GM18858 (cell line): ENCODE measurements at regions not wholly inside any gene's neighbourhood (a gene's known extent, or its start where the extent isn't known, plus 50 kb on each side); places are given as distances from the start of the nearest gene placed in this dataset.
"Not testable (repeated sequence)": the region's sequence is repeated elsewhere in the genome, so short reads cannot be mapped to it uniquely, and the experiment has no call there.

Source experiments
- ATAC-seq: cut with Tn5 transposase; IDR thresholded peaks from one replicate; pipeline ENCODE4 v1.9.1; 2021; ENCODE audit not compliant: unreplicated experiment

GRCh38 chr4:53959343-53960120 lies 104.9 kb downstream of the CHIC2 start:
- no peak for ATAC-seq

GRCh38 chr4:53956454-53956853 lies 108.0 kb downstream of the CHIC2 start:
- ATAC-seq = no peak

- no peak for ATAC-seq
These were observed 108.4 kb downstream of the CHIC2 start for GRCh38 chr4:53956053-53956452.

GRCh38 chr4:53951414-53951813 lies 113.0 kb downstream of the CHIC2 start:
- no peak for ATAC-seq

GRCh38 chr4:53943345-53944085 lies 120.9 kb downstream of the CHIC2 start:
- no peak for ATAC-seq

- ATAC-seq = no peak
These were observed 121.7 kb downstream of the CHIC2 start for GRCh38 chr4:53942712-53943111.

- ATAC-seq = no peak
These were observed 123.1 kb downstream of the CHIC2 start for GRCh38 chr4:53941331-53941730.

- not testable (repeated sequence) for ATAC-seq
These were observed 124.5 kb downstream of the CHIC2 start for GRCh38 chr4:53939892-53940291.

- no peak for ATAC-seq
These were observed 126.5 kb downstream of the CHIC2 start for GRCh38 chr4:53937918-53938317.

GRCh38 chr4:53937327-53937726 lies 127.1 kb downstream of the CHIC2 start:
- ATAC-seq = no peak

GRCh38 chr4:53935780-53936179 lies 128.6 kb downstream of the CHIC2 start:
- no peak for ATAC-seq

GRCh38 chr4:53932796-53933610 lies 131.4 kb downstream of the CHIC2 start:
- ATAC-seq = no peak

- ATAC-seq = no peak
These were observed 132.9 kb downstream of the CHIC2 start for GRCh38 chr4:53931461-53931961.

GRCh38 chr4:53929955-53930798 lies 134.2 kb downstream of the CHIC2 start:
- peak; percentile 89 for ATAC-seq

GRCh38 chr4:53929311-53929710 lies 135.1 kb downstream of the CHIC2 start:
- no peak for ATAC-seq

GRCh38 chr4:53928825-53929224 lies 135.6 kb downstream of the CHIC2 start:
- ATAC-seq = no peak

GRCh38 chr4:53925050-53925605 lies 139.3 kb downstream of the CHIC2 start:
- no peak for ATAC-seq

- no peak for ATAC-seq
These were observed 139.9 kb downstream of the CHIC2 start for GRCh38 chr4:53924333-53925049.

GRCh38 chr4:53923921-53924320 lies 140.5 kb downstream of the CHIC2 start:
- no peak for ATAC-seq
